HCT116 (cell line): ENCODE measurements at regions not wholly inside any gene's neighbourhood (a gene's known extent, or its start where the extent isn't known, plus 50 kb on each side); places are given as distances from the start of the nearest gene placed in this dataset.

Source experiments
- ATAC-seq: fragments of 200-7000 bp; cut with Tn5 transposase; 2 replicates; pipeline ENCODE4 v1.9.1; 2020; ENCODE audit warnings: mild to moderate bottlenecking, moderate library complexity
- BruUV-seq: library from RNA; stranded (reverse); fragments of 400-500 nt; replicated peaks from 2 replicates; lab custom pipeline; 2021; lab: Mats Ljungman, UMichigan
- CTCF ChIA-PET: fragments of 300-600 bp; sonication (Branson Sonifier 250); formaldehyde crosslinking; loops from one replicate; lab custom pipeline; 2021; ENCODE audit warnings: antibody characterized with exemption; lab: Charles Lee
- POLR2A ChIA-PET: fragments of 300-600, 350-600 bp; sonication (Branson Sonifier 250); formaldehyde crosslinking; loops from one replicate; lab custom pipeline; 2021; ENCODE audit warnings: antibody characterized with exemption; lab: Charles Lee
- RAD21 ChIA-PET, 2 experiments: fragments of 300-600 bp; sonication (Branson Sonifier 250); formaldehyde crosslinking; loops; one replicate each; lab custom pipeline; 2023; ENCODE audit warnings: low total read pairs in 2 of 2; ENCODE audit not compliant: uncharacterized antibody in 2 of 2, unreplicated experiment in 2 of 2, low non-redundant PET in 1 of 2; lab: Charles Lee
- DNase-seq: peaks from one replicate; pipeline ENCODE4 v3.0.0-alpha.2; 2010; ENCODE audit warnings: low read depth, low spot score
- H2AFZ ChIP-seq: fragments of 200-600 bp; shearing (Covaris generic), sonication (generic); 2 replicates; pipeline ENCODE4 v1.6.1; 2017; ENCODE audit warnings: low read depth, mixed run types, mixed read lengths, antibody characterized with exemption, low read length; ENCODE audit not compliant: poor library complexity, severe bottlenecking
- H3K27ac ChIP-seq: 2 replicates; pipeline ENCODE4 v1.5.1; 2012; ENCODE audit warnings: low read depth, low read length
- H3K27me3 ChIP-seq: fragments of 200-600 bp; sonication (generic); 2 replicates; pipeline ENCODE4 v1.6.1; 2016; ENCODE audit warnings: mixed run types, low read length, mixed read lengths; ENCODE audit not compliant: insufficient read depth
- H3K36me3 ChIP-seq, 2 experiments: fragments of 200-500 bp in 1 of 2; fragments of 200-600 bp in 1 of 2; sonication (Bioruptor generic) in 1 of 2; sonication (generic) in 1 of 2; 2 replicates each; pipeline versions ENCODE4 v1.5.1 to v1.6.1; 2014 to 2016; ENCODE audit warnings: low read length in 2 of 2, inconsistent platforms in 1 of 2, mixed read lengths in 1 of 2, mixed run types in 1 of 2; ENCODE audit not compliant: insufficient read depth in 2 of 2, control insufficient read depth in 1 of 2
- H3K4me1 ChIP-seq, 2 experiments: fragments of 200-600 bp in 1 of 2; sonication (generic) in 1 of 2; 2 replicates each; pipeline versions ENCODE4 v1.5.1 to v1.6.1; 2012 to 2017; ENCODE audit warnings: low read length in 2 of 2, inconsistent platforms in 1 of 2, mild to moderate bottlenecking in 1 of 2, mixed read lengths in 1 of 2, mixed run types in 1 of 2, moderate library complexity in 1 of 2; ENCODE audit not compliant: insufficient read depth in 2 of 2, control insufficient read depth in 1 of 2
- H3K4me2 ChIP-seq: fragments of 200-600 bp; sonication (generic); 2 replicates; pipeline ENCODE4 v1.6.1; 2017; ENCODE audit warnings: mixed run types, low read length, mixed read lengths
- H3K4me3 ChIP-seq, 2 experiments: fragments of 200-600 bp in 1 of 2; sonication (generic) in 1 of 2; replicated peaks in 1 of 2; 2 replicates each; pipeline ENCODE4 v1.5.1; 2011 to 2016; ENCODE audit warnings: low read length in 2 of 2, control low read depth in 1 of 2, low read depth in 1 of 2, mild to moderate bottlenecking in 1 of 2, mixed read lengths in 1 of 2, mixed run types in 1 of 2
- H3K79me2 ChIP-seq: fragments of 200-600 bp; sonication (generic); 2 replicates; pipeline ENCODE4 v1.6.1; 2017; ENCODE audit warnings: mild to moderate bottlenecking, mixed run types, low read length, moderate library complexity, mixed read lengths; ENCODE audit not compliant: insufficient read depth
- H3K9ac ChIP-seq: fragments of 200-600 bp; sonication (generic); 2 replicates; pipeline ENCODE4 v1.6.1; 2016; ENCODE audit warnings: low read length, mixed read lengths
- H3K9me2 ChIP-seq: fragments of 200-600 bp; sonication (generic), shearing (Covaris generic); 2 replicates; pipeline ENCODE4 v1.6.1; 2017; ENCODE audit warnings: mixed run types, mild to moderate bottlenecking, moderate library complexity; ENCODE audit not compliant: insufficient read depth
- H3K9me3 ChIP-seq, 2 experiments: fragments of 200-500 bp in 1 of 2; fragments of 200-600 bp in 1 of 2; sonication (Bioruptor generic) in 1 of 2; sonication (generic) in 1 of 2; 2 replicates each; pipeline ENCODE4 v1.6.1; 2014 to 2017; ENCODE audit warnings: low read length in 2 of 2, mixed read lengths in 2 of 2, inconsistent platforms in 1 of 2, low read depth in 1 of 2, mild to moderate bottlenecking in 1 of 2, mixed run types in 1 of 2, moderate library complexity in 1 of 2; ENCODE audit not compliant: control insufficient read depth in 1 of 2, insufficient read depth in 1 of 2
- H4K20me1 ChIP-seq: fragments of 200-600 bp; sonication (generic), shearing (Covaris generic); 2 replicates; pipeline ENCODE4 v1.6.1; 2017; ENCODE audit warnings: mixed run types, mild to moderate bottlenecking, moderate library complexity; ENCODE audit not compliant: insufficient read depth
- ATF3 ChIP-seq: IDR thresholded peaks from 2 replicates; pipeline ENCODE4 v1.6.1; 2012
- CBX3 ChIP-seq: IDR thresholded peaks from 2 replicates; pipeline ENCODE4 v1.6.1; 2012; ENCODE audit warnings: low read depth
- ELF1 ChIP-seq: IDR thresholded peaks from 2 replicates; pipeline ENCODE4 v1.6.1; 2012; ENCODE audit warnings: low read depth, borderline replicate concordance
- FOSL1 ChIP-seq: IDR thresholded peaks from 2 replicates; pipeline ENCODE4 v1.6.1; 2012; ENCODE audit warnings: low read depth
- POLR2AphosphoS5 ChIP-seq: IDR thresholded peaks from 2 replicates; pipeline ENCODE4 v1.6.1; 2011; ENCODE audit warnings: mild to moderate bottlenecking, low read depth, low read length, moderate library complexity
- SRF ChIP-seq: IDR thresholded peaks from 2 replicates; pipeline ENCODE4 v1.6.1; 2012; ENCODE audit warnings: low read depth
- TCF7L2 ChIP-seq: IDR thresholded peaks from 2 replicates; pipeline ENCODE4 v1.7.0; 2011; ENCODE audit warnings: borderline replicate concordance, inconsistent platforms; ENCODE audit not compliant: insufficient read depth, insufficient read length; ENCODE audit errors: extremely low read depth
- YY1 ChIP-seq: IDR thresholded peaks from 2 replicates; pipeline ENCODE4 v1.6.1; 2011; ENCODE audit warnings: low read length, low read depth, moderate library complexity, mild to moderate bottlenecking; ENCODE audit not compliant: insufficient replicate concordance; ENCODE audit errors: extremely low read depth
- ZNF274 ChIP-seq: fragments of 200-500 bp; sonication (Bioruptor generic); IDR thresholded peaks from 2 replicates; pipeline ENCODE4 v1.6.1; 2014; ENCODE audit warnings: mild to moderate bottlenecking, low read depth, low read length, inconsistent platforms
- intact Hi-C: fragments of 100-400 bp; cut with micrococcal nuclease; formaldehyde crosslinking; loops from 2 replicates; pipeline ENCODE4 v1.10.0; 2022
- TF ChIP-seq, protein P1 (sequence below): IDR thresholded peaks from 2 replicates; pipeline ENCODE4 v1.6.1; 2012; ENCODE audit warnings: low read depth

DNA sequence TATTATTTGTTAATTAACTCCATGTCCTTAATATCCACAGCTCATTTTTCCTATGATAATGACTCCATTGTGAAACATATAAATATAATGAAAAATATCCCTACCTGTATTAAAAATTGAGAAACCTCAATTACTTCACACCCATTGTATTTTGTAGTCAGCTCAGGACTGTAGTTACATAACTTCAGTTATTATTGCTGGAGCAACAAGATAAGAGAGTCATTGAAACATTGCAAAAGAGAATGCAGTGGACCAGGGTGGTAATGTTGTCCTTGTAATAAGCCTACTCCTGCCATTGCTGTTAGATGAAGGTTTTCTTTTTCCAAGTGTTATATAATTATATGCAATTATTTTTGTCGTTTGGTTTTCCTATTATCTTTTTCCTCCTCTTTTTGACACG is 184.4 kb downstream of the PRL start:
- H4K20me1 ChIP-seq = no peaks in the 10 kb centered on the region
- peaks cover 0 to 5% of the 10 kb centered on the region in 2 experiments; a peak in 1 of 4 replicates for H3K4me1 ChIP-seq
- H3K9ac ChIP-seq = no peak overlapping the region
- H2AFZ ChIP-seq = no peak overlapping the region
- no peak overlapping the region for H3K4me3 ChIP-seq
- DNase-seq (no peak), ATAC-seq (no peak)
- intact Hi-C loops = no loop called here
- H3K9me3 ChIP-seq = no peaks in the 10 kb centered on the region
- H3K27me3 ChIP-seq = no peaks in the 10 kb centered on the region
- no peaks in the 10 kb centered on the region for H3K9me2 ChIP-seq
- BruUV-seq = no TSS peak
- H3K4me2 ChIP-seq = no peak overlapping the region
- TF ChIP-seq POLR2AphosphoS5 (no peak), ZNF274 (no peak), FOSL1 (no peak), ATF3 (no peak), SRF (no peak), TCF7L2 (no peak), CBX3 (no peak), YY1 (no peak), ELF1 (no peak)
- TF ChIP-seq, protein P1, sequence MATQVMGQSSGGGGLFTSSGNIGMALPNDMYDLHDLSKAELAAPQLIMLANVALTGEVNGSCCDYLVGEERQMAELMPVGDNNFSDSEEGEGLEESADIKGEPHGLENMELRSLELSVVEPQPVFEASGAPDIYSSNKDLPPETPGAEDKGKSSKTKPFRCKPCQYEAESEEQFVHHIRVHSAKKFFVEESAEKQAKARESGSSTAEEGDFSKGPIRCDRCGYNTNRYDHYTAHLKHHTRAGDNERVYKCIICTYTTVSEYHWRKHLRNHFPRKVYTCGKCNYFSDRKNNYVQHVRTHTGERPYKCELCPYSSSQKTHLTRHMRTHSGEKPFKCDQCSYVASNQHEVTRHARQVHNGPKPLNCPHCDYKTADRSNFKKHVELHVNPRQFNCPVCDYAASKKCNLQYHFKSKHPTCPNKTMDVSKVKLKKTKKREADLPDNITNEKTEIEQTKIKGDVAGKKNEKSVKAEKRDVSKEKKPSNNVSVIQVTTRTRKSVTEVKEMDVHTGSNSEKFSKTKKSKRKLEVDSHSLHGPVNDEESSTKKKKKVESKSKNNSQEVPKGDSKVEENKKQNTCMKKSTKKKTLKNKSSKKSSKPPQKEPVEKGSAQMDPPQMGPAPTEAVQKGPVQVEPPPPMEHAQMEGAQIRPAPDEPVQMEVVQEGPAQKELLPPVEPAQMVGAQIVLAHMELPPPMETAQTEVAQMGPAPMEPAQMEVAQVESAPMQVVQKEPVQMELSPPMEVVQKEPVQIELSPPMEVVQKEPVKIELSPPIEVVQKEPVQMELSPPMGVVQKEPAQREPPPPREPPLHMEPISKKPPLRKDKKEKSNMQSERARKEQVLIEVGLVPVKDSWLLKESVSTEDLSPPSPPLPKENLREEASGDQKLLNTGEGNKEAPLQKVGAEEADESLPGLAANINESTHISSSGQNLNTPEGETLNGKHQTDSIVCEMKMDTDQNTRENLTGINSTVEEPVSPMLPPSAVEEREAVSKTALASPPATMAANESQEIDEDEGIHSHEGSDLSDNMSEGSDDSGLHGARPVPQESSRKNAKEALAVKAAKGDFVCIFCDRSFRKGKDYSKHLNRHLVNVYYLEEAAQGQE = no peak
- no peak overlapping the region for H3K27ac ChIP-seq
- POLR2A ChIA-PET = no interaction called here
- H3K79me2 ChIP-seq = no peaks in the 10 kb centered on the region
- CTCF ChIA-PET = no interaction called here
- no peaks in the 10 kb centered on the region for H3K36me3 ChIP-seq
- RAD21 ChIA-PET = no interaction called here
